Fibroblast of lung (primary cell): ENCODE measurements at regions not wholly inside any gene's neighbourhood (a gene's known extent, or its start where the extent isn't known, plus 50 kb on each side); places are given as distances from the start of the nearest gene placed in this dataset.
"Not testable (repeated sequence)": the region's sequence is repeated elsewhere in the genome, so short reads cannot be mapped to it uniquely, and the experiment has no call there.

Experiments used
- DNase-seq, 2 donors: peaks; one replicate each; pipeline versions ENCODE4 v3.0.0 to v3.0.0-alpha.2; 2010; ENCODE audit warnings: low read depth in 2 of 2
- H2AFZ ChIP-seq: 2 replicates; pipeline ENCODE4 v1.5.1; 2012; ENCODE audit warnings: low read length, control low read depth, inconsistent platforms
- H3K27ac ChIP-seq: 2 replicates; pipeline ENCODE4 v1.5.1; 2011; ENCODE audit warnings: low read length, control low read depth; ENCODE audit not compliant: insufficient read depth
- H3K27me3 ChIP-seq: 2 replicates; pipeline ENCODE4 v1.5.1; 2011; ENCODE audit warnings: mild to moderate bottlenecking, low read length; ENCODE audit not compliant: control insufficient read depth, insufficient read depth
- H3K36me3 ChIP-seq: 2 replicates; pipeline ENCODE4 v1.5.1; 2011; ENCODE audit warnings: low read length; ENCODE audit not compliant: control insufficient read depth, insufficient read depth
- H3K4me1 ChIP-seq: 2 replicates; pipeline ENCODE4 v1.5.1; 2011; ENCODE audit warnings: low read length; ENCODE audit not compliant: control insufficient read depth, insufficient read depth; ENCODE audit errors: extremely low read depth
- H3K4me2 ChIP-seq: 2 replicates; pipeline ENCODE4 v1.5.1; 2011; ENCODE audit warnings: low read length, control low read depth; ENCODE audit not compliant: insufficient read depth; ENCODE audit errors: extremely low read depth
- H3K4me3 ChIP-seq, 4 experiments: fragments of 200-600 bp in 1 of 4; sonication (generic) in 1 of 4; replicated peaks in 1 of 4; 2 replicates each; pipeline ENCODE4 v1.5.1; 2011 to 2016; ENCODE audit warnings: low read length in 4 of 4, low read depth in 3 of 4, mild to moderate bottlenecking in 3 of 4, control low read depth in 2 of 4, inconsistent platforms in 1 of 4, mixed read lengths in 1 of 4; ENCODE audit not compliant: insufficient read depth in 1 of 4; ENCODE audit errors: control extremely low read depth in 1 of 4
- H3K79me2 ChIP-seq: 2 replicates; pipeline ENCODE4 v1.5.1; 2012; ENCODE audit warnings: mild to moderate bottlenecking, low read length, inconsistent platforms; ENCODE audit not compliant: control insufficient read depth, insufficient read depth
- H3K9ac ChIP-seq: 2 replicates; pipeline ENCODE4 v1.5.1; 2011; ENCODE audit warnings: mild to moderate bottlenecking, low read length, control low read depth; ENCODE audit not compliant: insufficient read depth
- H3K9me3 ChIP-seq: 2 replicates; pipeline ENCODE4 v1.5.1; 2012; ENCODE audit warnings: low read depth, low read length; ENCODE audit not compliant: control insufficient read depth, insufficient read depth
- H4K20me1 ChIP-seq: 2 replicates; pipeline ENCODE4 v1.5.1; 2011; ENCODE audit warnings: low read length; ENCODE audit not compliant: control insufficient read depth, insufficient read depth; ENCODE audit errors: extremely low read depth
- EZH2 ChIP-seq: IDR thresholded peaks from 2 replicates; pipeline ENCODE4 v1.5.1; 2012; ENCODE audit warnings: low read length, control low read depth, mild to moderate bottlenecking; ENCODE audit errors: missing control alignments
- TF ChIP-seq, protein P1 (sequence below), 2 donors: IDR thresholded peaks in 1 of 2; conservative IDR thresholded peaks in 1 of 2; 1 replicate in 1 of 2; 2 replicates in 1 of 2; pipeline ENCODE4 v1.5.1; 2011 to 2012; ENCODE audit warnings: low read length in 2 of 2, control low read depth in 1 of 2, inconsistent platforms in 1 of 2, low read depth in 1 of 2, mild to moderate bottlenecking in 1 of 2

GRCh38 chr6:170037541-170038250, 253.2 kb downstream of the DLL1 start:
- TF ChIP-seq EZH2: no peak
- TF ChIP-seq, protein P1, sequence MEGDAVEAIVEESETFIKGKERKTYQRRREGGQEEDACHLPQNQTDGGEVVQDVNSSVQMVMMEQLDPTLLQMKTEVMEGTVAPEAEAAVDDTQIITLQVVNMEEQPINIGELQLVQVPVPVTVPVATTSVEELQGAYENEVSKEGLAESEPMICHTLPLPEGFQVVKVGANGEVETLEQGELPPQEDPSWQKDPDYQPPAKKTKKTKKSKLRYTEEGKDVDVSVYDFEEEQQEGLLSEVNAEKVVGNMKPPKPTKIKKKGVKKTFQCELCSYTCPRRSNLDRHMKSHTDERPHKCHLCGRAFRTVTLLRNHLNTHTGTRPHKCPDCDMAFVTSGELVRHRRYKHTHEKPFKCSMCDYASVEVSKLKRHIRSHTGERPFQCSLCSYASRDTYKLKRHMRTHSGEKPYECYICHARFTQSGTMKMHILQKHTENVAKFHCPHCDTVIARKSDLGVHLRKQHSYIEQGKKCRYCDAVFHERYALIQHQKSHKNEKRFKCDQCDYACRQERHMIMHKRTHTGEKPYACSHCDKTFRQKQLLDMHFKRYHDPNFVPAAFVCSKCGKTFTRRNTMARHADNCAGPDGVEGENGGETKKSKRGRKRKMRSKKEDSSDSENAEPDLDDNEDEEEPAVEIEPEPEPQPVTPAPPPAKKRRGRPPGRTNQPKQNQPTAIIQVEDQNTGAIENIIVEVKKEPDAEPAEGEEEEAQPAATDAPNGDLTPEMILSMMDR (conservative IDR thresholded peaks at IDR 0.05 in 1 of 2, IDR thresholded peaks at IDR 0.05 in 1 of 2; ENCODE audit: low read depth in 1 of 2, low read length in 2 of 2): no peak
- no peak overlapping the region for H2AFZ ChIP-seq
- peak overlapping the region; percentile 72 for H3K4me2 ChIP-seq
- no peaks in the 10 kb centered on the region for H4K20me1 ChIP-seq
- H3K4me3 ChIP-seq: no peak overlapping the region
- H3K79me2 ChIP-seq: no peaks in the 10 kb centered on the region
- H3K27ac ChIP-seq: peak overlapping the region; percentile 59
- no peaks in the 10 kb centered on the region for H3K36me3 ChIP-seq
- H3K4me1 ChIP-seq: peaks cover 5% of the 10 kb centered on the region
- peak overlapping the region; percentile 30 for H3K9ac ChIP-seq
- DNase-seq: peak in 1 of 2 donors; percentile 66
- no peaks in the 10 kb centered on the region for H3K9me3 ChIP-seq
- H3K27me3 ChIP-seq: no peaks in the 10 kb centered on the region

- Histone ChIP-seq H3K4me2 (no peak overlapping the region), H2AFZ (no peak overlapping the region), H3K36me3 (no peaks in the 10 kb centered on the region), H3K79me2 (no peaks in the 10 kb centered on the region), H3K27ac (peak overlapping the region; percentile 59), H3K9me3 (no peaks in the 10 kb centered on the region), H3K27me3 (no peaks in the 10 kb centered on the region), H3K9ac (no peak overlapping the region), H3K4me1 (peaks cover 5% of the 10 kb centered on the region), H3K4me3 (no peak overlapping the region), H4K20me1 (no peaks in the 10 kb centered on the region)
- no peak for DNase-seq
- TF ChIP-seq, protein P1 (conservative IDR thresholded peaks at IDR 0.05 in 1 of 2, IDR thresholded peaks at IDR 0.05 in 1 of 2; ENCODE audit: low read depth in 1 of 2, low read length in 2 of 2): no peak
- TF ChIP-seq EZH2: no peak
These were observed 254.0 kb downstream of the DLL1 start for GRCh38 chr6:170036916-170037315.

GRCh38 chr6:170036367-170036766, 254.5 kb downstream of the DLL1 start:
- H3K4me3 ChIP-seq: not testable (repeated sequence)
- DNase-seq: peak in 1 of 2 donors; percentile 29

More at GRCh38 chr6:170036367-170036766, 254.5 kb downstream of the DLL1 start:
- H3K27me3 ChIP-seq, H3K27ac ChIP-seq, H3K9ac ChIP-seq, H3K4me2 ChIP-seq, H3K9me3 ChIP-seq, H4K20me1 ChIP-seq, H3K79me2 ChIP-seq, H3K4me1 ChIP-seq, H2AFZ ChIP-seq, H3K36me3 ChIP-seq: not testable (repeated sequence)
